Parathyroid adenoma (tissue), 2 donors: ENCODE measurements at regions not wholly inside any gene's neighbourhood (a gene's known extent, or its start where the extent isn't known, plus 50 kb on each side); places are given as distances from the start of the nearest gene placed in this dataset.

Experiments used
- H2AFZ ChIP-seq: fragments of 300-600 bp; sonication (generic); one replicate; pipeline ENCODE4 v1.7.0; 2017; ENCODE audit warnings: antibody characterized with exemption, mild to moderate bottlenecking
- H3K27ac ChIP-seq: fragments of 300-600 bp; sonication (generic); one replicate; pipeline ENCODE4 v1.7.0; 2017
- H3K27me3 ChIP-seq: fragments of 300-600 bp; sonication (generic); one replicate; pipeline ENCODE4 v1.7.0; 2017; ENCODE audit warnings: low read length; ENCODE audit not compliant: control insufficient read depth, insufficient read depth
- H3K36me3 ChIP-seq: fragments of 300-600 bp; sonication (generic); one replicate; pipeline ENCODE4 v1.7.0; 2017; ENCODE audit warnings: low read length; ENCODE audit not compliant: control insufficient read depth, insufficient read depth
- H3K4me1 ChIP-seq: fragments of 300-600 bp; sonication (generic); one replicate; pipeline ENCODE4 v1.7.0; 2017; ENCODE audit warnings: control low read depth
- H3K4me2 ChIP-seq: fragments of 300-600 bp; sonication (generic); one replicate; pipeline ENCODE4 v1.7.0; 2017; ENCODE audit warnings: low read length
- H3K4me3 ChIP-seq: fragments of 300-600 bp; sonication (generic); one replicate; pipeline ENCODE4 v1.7.0; 2017; ENCODE audit warnings: low read depth, low read length
- H3K79me2 ChIP-seq: fragments of 300-600 bp; sonication (generic); one replicate; pipeline ENCODE4 v1.7.0; 2017; ENCODE audit warnings: control low read depth
- H3K9ac ChIP-seq: fragments of 300-600 bp; sonication (generic); one replicate; pipeline ENCODE4 v1.7.0; 2017; ENCODE audit warnings: mild to moderate bottlenecking
- H3K9me3 ChIP-seq: fragments of 300-600 bp; sonication (generic); one replicate; pipeline ENCODE4 v1.7.0; 2017; ENCODE audit warnings: low read length; ENCODE audit not compliant: control insufficient read depth
- CTCF ChIP-seq: fragments of 300-600 bp; sonication (generic); IDR thresholded peaks from one replicate; pipeline ENCODE4 v1.7.0; 2017; ENCODE audit warnings: antibody characterized with exemption, mild to moderate bottlenecking
- donor health status: primary hyperparathyroidism.

GRCh38 chr20:61045876-61046585 is 206.0 kb upstream of the CDH4 start:
- Histone ChIP-seq H3K4me2 (no peak overlapping the region), H3K27ac (no peak overlapping the region), H2AFZ (no peak overlapping the region), H3K36me3 (no peaks in the 10 kb centered on the region), H3K27me3 (peaks cover 2% of the 10 kb centered on the region), H3K4me3 (no peak overlapping the region), H3K79me2 (no peaks in the 10 kb centered on the region), H3K9me3 (no peaks in the 10 kb centered on the region), H3K9ac (no peak overlapping the region), H3K4me1 (no peaks in the 10 kb centered on the region)
- TF ChIP-seq CTCF, result no peak

GRCh38 chr20:61046721-61047351 is 205.2 kb upstream of the CDH4 start:
- H3K4me1 ChIP-seq, result no peaks in the 10 kb centered on the region
- H2AFZ ChIP-seq, result no peak overlapping the region
- H3K4me3 ChIP-seq, result no peak overlapping the region
- H3K27ac ChIP-seq, result no peak overlapping the region
- H3K36me3 ChIP-seq, result no peaks in the 10 kb centered on the region
- no peaks in the 10 kb centered on the region for H3K79me2 ChIP-seq
- TF ChIP-seq CTCF, result no peak
- H3K4me2 ChIP-seq, result no peak overlapping the region
- H3K9ac ChIP-seq, result no peak overlapping the region
- H3K9me3 ChIP-seq, result no peaks in the 10 kb centered on the region
- H3K27me3 ChIP-seq, result peaks cover 2% of the 10 kb centered on the region

- no peaks in the 10 kb centered on the region for H3K79me2 ChIP-seq
- H2AFZ ChIP-seq, result no peak overlapping the region
- H3K36me3 ChIP-seq, result no peaks in the 10 kb centered on the region
- no peak overlapping the region for H3K27ac ChIP-seq
- peaks cover 2% of the 10 kb centered on the region for H3K27me3 ChIP-seq
- no peak overlapping the region for H3K9ac ChIP-seq
- H3K9me3 ChIP-seq, result no peaks in the 10 kb centered on the region
- no peak overlapping the region for H3K4me3 ChIP-seq
- H3K4me1 ChIP-seq, result no peaks in the 10 kb centered on the region
- no peak for TF ChIP-seq CTCF
- no peak overlapping the region for H3K4me2 ChIP-seq
Observed at GRCh38 chr20:61047515-61047914, 204.5 kb upstream of the CDH4 start.

- no peak overlapping the region for H3K27ac ChIP-seq
Observed at GRCh38 chr20:61048302-61048701, 203.8 kb upstream of the CDH4 start.

More at GRCh38 chr20:61048302-61048701, 203.8 kb upstream of the CDH4 start:
- Histone ChIP-seq H2AFZ (no peak overlapping the region), H3K9ac (no peak overlapping the region), H3K79me2 (no peaks in the 10 kb centered on the region), H3K36me3 (no peaks in the 10 kb centered on the region), H3K4me2 (no peak overlapping the region), H3K4me1 (no peaks in the 10 kb centered on the region), H3K4me3 (no peak overlapping the region), H3K9me3 (no peaks in the 10 kb centered on the region), H3K27me3 (peaks cover 2% of the 10 kb centered on the region)
- no peak for TF ChIP-seq CTCF
